Fibroblast of peridontal ligament (primary cell): ENCODE measurements at regions not wholly inside any gene's neighbourhood (a gene's known extent, or its start where the extent isn't known, plus 50 kb on each side); places are given as distances from the start of the nearest gene placed in this dataset.

ENCODE experiments used
- DNase-seq: peaks from one replicate; pipeline ENCODE4 v3.0.0-alpha.2; 2010; ENCODE audit errors: extremely low read depth

GRCh38 chr10:108862676-108863350, 1060.5 kb downstream of the XPNPEP1 start:
- peak; percentile 42 for DNase-seq

GRCh38 chr10:108861181-108861754, 1062.0 kb downstream of the XPNPEP1 start:
- DNase-seq: no peak

GRCh38 chr10:108852211-108852610, 1071.1 kb downstream of the XPNPEP1 start:
- DNase-seq: peak; percentile 19

- no peak for DNase-seq
Measured at GRCh38 chr10:108850138-108850854, 1073.0 kb downstream of the XPNPEP1 start.

- no peak for DNase-seq
Measured at GRCh38 chr10:108849688-108850087, 1073.6 kb downstream of the XPNPEP1 start.

GRCh38 chr10:108849186-108849585, 1074.1 kb downstream of the XPNPEP1 start:
- DNase-seq: no peak

- peak; percentile 11 for DNase-seq
Measured at GRCh38 chr10:108848046-108848445, 1075.3 kb downstream of the XPNPEP1 start.

- DNase-seq: no peak
Measured at GRCh38 chr10:108840944-108841343, 1082.4 kb downstream of the XPNPEP1 start.

GRCh38 chr10:108836362-108836761, 1086.9 kb downstream of the XPNPEP1 start:
- DNase-seq: no peak

- DNase-seq: no peak
Measured at GRCh38 chr10:108822026-108822425, 1101.3 kb downstream of the XPNPEP1 start.

- no peak for DNase-seq
Measured at GRCh38 chr10:108819302-108819701, 1104.0 kb downstream of the XPNPEP1 start.

GRCh38 chr10:108817584-108817983, 1105.7 kb downstream of the XPNPEP1 start:
- peak; percentile 58 for DNase-seq

- DNase-seq: no peak
Measured at GRCh38 chr10:108817135-108817534, 1106.2 kb downstream of the XPNPEP1 start.

- no peak for DNase-seq
Measured at GRCh38 chr10:108812906-108813305, 1110.4 kb downstream of the XPNPEP1 start.

- no peak for DNase-seq
Measured at GRCh38 chr10:108812296-108812695, 1111.0 kb downstream of the XPNPEP1 start.

- no peak for DNase-seq
Measured at GRCh38 chr10:108808228-108808627, 1115.1 kb downstream of the XPNPEP1 start.

- peak; percentile 94 for DNase-seq
Measured at GRCh38 chr10:108801775-108802517, 1121.4 kb downstream of the XPNPEP1 start.

GRCh38 chr10:108801220-108801619, 1122.1 kb downstream of the XPNPEP1 start:
- DNase-seq: no peak

- no peak for DNase-seq
Measured at GRCh38 chr10:108797573-108797972, 1125.7 kb downstream of the XPNPEP1 start.

GRCh38 chr10:108791794-108792474, 1131.4 kb downstream of the XPNPEP1 start:
- peak; percentile 52 for DNase-seq

GRCh38 chr10:108791030-108791429, 1132.3 kb downstream of the XPNPEP1 start:
- no peak for DNase-seq

- DNase-seq: peak; percentile 52
Measured at GRCh38 chr10:108789919-108790318, 1133.4 kb downstream of the XPNPEP1 start.
